ENCODE measurements at regions not wholly inside any gene's neighbourhood (a gene's known extent, or its start where the extent isn't known, plus 50 kb on each side); places are given as distances from the start of the nearest gene placed in this dataset.

DNA sequence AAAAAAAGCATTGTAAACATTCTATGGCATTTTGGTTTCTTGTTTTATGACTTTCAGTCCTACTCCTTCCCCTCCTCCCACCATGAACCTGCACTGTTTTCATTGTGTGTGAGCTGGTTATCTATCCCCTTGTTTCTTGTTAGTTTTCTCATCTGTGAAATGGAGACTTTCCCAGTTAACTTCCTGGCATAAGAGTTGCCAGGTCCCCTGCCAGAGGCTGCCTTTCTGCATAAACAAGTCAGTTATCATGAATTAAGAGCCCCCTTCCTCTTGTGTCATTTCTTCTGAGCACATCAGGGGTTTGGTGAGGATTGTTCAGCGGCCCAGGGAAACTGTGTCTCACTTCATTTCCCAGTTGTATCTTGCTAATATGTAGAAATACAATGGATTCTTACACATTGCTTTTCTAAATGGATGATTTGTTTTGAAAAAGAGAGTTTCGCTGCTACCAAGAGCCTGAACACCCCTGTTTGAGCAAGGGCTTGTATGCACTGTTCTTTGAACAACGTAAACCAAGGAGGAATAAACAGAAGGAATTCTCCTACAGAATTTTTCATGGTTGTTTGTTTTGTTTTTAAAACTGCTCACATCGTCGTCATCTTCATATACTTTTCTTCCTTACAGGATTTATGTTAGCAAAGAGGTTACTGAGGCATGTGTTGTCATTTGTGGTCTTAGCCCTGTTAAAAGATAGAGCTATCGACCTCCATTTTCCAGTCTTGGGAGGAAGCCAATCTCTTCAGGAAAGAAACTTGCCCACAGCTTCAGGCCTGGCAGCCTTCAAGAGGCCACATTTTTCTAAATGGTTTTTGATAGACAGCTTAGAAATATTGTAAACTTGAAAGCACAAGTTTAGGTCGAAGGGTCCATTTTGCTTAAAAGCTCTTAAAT, 144.6 kb upstream of the IL12A start:
- Histone ChIP-seq H3K9me3 (replicated peaks) (no peaks in the 10 kb centered on the region), H3K27ac (replicated peaks) (no peak overlapping the region), H3K4me3 (no peak overlapping the region), H3K27me3 (ENCODE audit: low read depth) (no peaks in the 10 kb centered on the region), H3K4me1 (peaks cover 89% of the 10 kb centered on the region), H3K36me3 (no peaks in the 10 kb centered on the region)
- TF ChIP-seq, protein P1, sequence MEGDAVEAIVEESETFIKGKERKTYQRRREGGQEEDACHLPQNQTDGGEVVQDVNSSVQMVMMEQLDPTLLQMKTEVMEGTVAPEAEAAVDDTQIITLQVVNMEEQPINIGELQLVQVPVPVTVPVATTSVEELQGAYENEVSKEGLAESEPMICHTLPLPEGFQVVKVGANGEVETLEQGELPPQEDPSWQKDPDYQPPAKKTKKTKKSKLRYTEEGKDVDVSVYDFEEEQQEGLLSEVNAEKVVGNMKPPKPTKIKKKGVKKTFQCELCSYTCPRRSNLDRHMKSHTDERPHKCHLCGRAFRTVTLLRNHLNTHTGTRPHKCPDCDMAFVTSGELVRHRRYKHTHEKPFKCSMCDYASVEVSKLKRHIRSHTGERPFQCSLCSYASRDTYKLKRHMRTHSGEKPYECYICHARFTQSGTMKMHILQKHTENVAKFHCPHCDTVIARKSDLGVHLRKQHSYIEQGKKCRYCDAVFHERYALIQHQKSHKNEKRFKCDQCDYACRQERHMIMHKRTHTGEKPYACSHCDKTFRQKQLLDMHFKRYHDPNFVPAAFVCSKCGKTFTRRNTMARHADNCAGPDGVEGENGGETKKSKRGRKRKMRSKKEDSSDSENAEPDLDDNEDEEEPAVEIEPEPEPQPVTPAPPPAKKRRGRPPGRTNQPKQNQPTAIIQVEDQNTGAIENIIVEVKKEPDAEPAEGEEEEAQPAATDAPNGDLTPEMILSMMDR (IDR thresholded peaks at IDR 0.05; ENCODE audit: borderline replicate concordance), result no peak
- intact Hi-C loops (cut with micrococcal nuclease), result no loop called here
- no peak for DNase-seq

- peaks cover 89% of the 10 kb centered on the region for H3K4me1 ChIP-seq
- H3K27me3 ChIP-seq (ENCODE audit: low read depth), result no peaks in the 10 kb centered on the region
- H3K36me3 ChIP-seq, result no peaks in the 10 kb centered on the region
- TF ChIP-seq, protein P1 (IDR thresholded peaks at IDR 0.05; ENCODE audit: borderline replicate concordance), result no peak
- H3K27ac ChIP-seq (replicated peaks), result no peak overlapping the region
- DNase-seq, result no peak
- H3K9me3 ChIP-seq (replicated peaks), result no peaks in the 10 kb centered on the region
- no peak overlapping the region for H3K4me3 ChIP-seq
- intact Hi-C loops (cut with micrococcal nuclease), result no loop called here
These were observed 143.8 kb upstream of the IL12A start for GRCh38 chr3:159844801-159845261.

DNA sequence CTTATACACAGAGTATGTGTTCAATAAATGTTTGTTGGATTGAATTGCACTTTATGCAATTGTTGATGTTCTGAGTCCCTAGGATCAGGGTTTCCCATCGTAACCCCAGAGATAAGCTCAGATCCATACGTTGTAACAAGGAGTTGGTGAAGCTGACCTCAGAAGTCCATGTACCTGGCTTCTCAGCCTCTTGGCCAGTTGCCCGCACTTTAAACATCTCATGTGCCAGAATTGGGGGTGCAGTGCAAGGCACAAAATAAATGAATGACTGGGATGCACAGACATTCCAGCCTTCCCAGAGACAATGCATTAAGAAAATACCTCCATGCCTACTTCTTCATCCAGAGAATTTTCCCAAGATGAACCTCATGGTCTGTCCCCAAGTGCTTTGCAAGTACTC, 142.9 kb upstream of the IL12A start:
- peaks cover 89% of the 10 kb centered on the region for H3K4me1 ChIP-seq

DNA sequence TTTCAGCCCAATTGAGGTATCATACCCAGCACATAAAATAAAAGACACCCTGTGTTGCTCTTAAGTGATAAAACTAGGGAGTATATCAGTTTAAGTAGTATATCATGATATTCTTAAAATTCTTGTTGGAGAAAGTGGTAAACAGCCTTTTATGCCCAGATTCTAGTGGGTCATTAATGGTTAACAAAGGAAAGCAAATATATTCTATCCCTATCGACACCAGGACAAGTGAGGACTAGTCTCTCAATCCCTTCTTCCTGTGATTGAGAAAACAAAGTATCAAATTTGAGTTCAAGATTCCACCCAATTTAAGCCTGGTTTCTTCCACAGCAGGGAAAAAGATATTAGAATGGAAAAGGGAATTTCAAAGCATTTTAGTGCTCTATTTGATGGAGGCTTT, 142.4 kb upstream of the IL12A start:
- H3K4me3 ChIP-seq, result no peak overlapping the region
- TF ChIP-seq, protein P1 (IDR thresholded peaks at IDR 0.05; ENCODE audit: borderline replicate concordance), result no peak
- H3K27me3 ChIP-seq (ENCODE audit: low read depth), result no peaks in the 10 kb centered on the region
- peaks cover 89% of the 10 kb centered on the region for H3K4me1 ChIP-seq
- no peaks in the 10 kb centered on the region for H3K36me3 ChIP-seq
- H3K27ac ChIP-seq (replicated peaks), result no peak overlapping the region
- no peak for DNase-seq
- intact Hi-C loops (cut with micrococcal nuclease), result no loop called here
- H3K9me3 ChIP-seq (replicated peaks), result no peaks in the 10 kb centered on the region

More for the DNA sequence above, 142.9 kb upstream of the IL12A start:
- no peaks in the 10 kb centered on the region for H3K27me3 ChIP-seq (ENCODE audit: low read depth)
- TF ChIP-seq, protein P1 (IDR thresholded peaks at IDR 0.05; ENCODE audit: borderline replicate concordance), result no peak
- H3K4me3 ChIP-seq, result no peak overlapping the region
- H3K9me3 ChIP-seq (replicated peaks), result no peaks in the 10 kb centered on the region
- intact Hi-C loops (cut with micrococcal nuclease), result no loop called here
- no peaks in the 10 kb centered on the region for H3K36me3 ChIP-seq
- DNase-seq, result no peak
- no peak overlapping the region for H3K27ac ChIP-seq (replicated peaks)

DNA sequence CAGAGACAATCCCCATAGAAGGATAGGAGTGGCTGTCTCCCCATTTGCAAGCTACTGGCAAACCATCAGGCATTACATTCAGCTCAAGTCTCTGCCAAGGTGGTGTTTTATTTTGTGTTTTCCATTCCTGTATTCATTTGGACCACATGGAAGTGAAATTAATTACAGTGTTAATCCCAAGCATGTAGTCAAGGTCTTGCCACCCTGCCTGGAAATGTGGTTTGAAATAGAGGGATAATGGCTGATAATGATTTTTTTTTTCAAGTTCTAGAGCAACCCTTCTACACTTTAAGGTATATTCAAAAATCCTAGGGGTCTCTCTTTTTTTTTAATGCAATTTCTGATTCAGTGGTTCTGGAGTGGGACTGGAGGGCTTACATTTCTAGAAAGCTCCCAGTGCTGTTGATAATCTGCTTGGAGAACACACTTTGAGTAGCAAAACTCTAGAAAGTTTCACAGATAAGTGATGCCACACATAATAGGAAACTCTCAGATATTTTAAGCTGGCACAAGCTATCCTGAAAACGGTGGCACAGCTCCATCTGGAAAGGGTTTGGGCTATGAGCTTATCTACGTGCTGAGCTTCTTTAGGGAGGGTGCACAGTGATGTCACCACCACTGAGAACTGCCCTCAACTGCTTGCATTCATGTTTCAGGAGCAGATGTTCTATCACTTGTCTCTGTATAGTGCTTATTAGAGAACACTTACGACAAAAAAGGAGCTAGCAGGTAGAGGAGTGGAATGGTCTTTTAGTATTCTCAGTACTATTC, 140.1 kb upstream of the IL12A start:
- no peak overlapping the region for H3K4me3 ChIP-seq
- peak; percentile 42 for DNase-seq
- H3K9me3 ChIP-seq (replicated peaks), result no peaks in the 10 kb centered on the region
- TF ChIP-seq, protein P1 (IDR thresholded peaks at IDR 0.05; ENCODE audit: borderline replicate concordance), result no peak
- H3K27me3 ChIP-seq (ENCODE audit: low read depth), result no peaks in the 10 kb centered on the region
- peaks cover 98% of the 10 kb centered on the region for H3K4me1 ChIP-seq
- intact Hi-C loops (cut with micrococcal nuclease), result no loop called here
- H3K36me3 ChIP-seq, result no peaks in the 10 kb centered on the region
- peak overlapping the region; percentile 93 for H3K27ac ChIP-seq (replicated peaks)
